ENCODE measurements at regions not wholly inside any gene's neighbourhood (a gene's known extent, or its start where the extent isn't known, plus 50 kb on each side); places are given as distances from the start of the nearest gene placed in this dataset.

- TF ChIP-seq, protein P1, sequence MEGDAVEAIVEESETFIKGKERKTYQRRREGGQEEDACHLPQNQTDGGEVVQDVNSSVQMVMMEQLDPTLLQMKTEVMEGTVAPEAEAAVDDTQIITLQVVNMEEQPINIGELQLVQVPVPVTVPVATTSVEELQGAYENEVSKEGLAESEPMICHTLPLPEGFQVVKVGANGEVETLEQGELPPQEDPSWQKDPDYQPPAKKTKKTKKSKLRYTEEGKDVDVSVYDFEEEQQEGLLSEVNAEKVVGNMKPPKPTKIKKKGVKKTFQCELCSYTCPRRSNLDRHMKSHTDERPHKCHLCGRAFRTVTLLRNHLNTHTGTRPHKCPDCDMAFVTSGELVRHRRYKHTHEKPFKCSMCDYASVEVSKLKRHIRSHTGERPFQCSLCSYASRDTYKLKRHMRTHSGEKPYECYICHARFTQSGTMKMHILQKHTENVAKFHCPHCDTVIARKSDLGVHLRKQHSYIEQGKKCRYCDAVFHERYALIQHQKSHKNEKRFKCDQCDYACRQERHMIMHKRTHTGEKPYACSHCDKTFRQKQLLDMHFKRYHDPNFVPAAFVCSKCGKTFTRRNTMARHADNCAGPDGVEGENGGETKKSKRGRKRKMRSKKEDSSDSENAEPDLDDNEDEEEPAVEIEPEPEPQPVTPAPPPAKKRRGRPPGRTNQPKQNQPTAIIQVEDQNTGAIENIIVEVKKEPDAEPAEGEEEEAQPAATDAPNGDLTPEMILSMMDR (IDR thresholded peaks at IDR 0.05 in 2 of 3, conservative IDR thresholded peaks at IDR 0.05 in 1 of 3; ENCODE audit: insufficient read depth in 2 of 3, low read depth in 1 of 3, low read length in 3 of 3) = no peak
- TF ChIP-seq ZBTB1 (CRISPR knock-in tag; IDR thresholded peaks at IDR 0.05; ENCODE audit: borderline replicate concordance, low read depth) (no peak), SMARCC2 (IDR thresholded peaks at IDR 0.05; ENCODE audit: low read depth) (no peak), ZNF324 (CRISPR knock-in tag; IDR thresholded peaks at IDR 0.05) (no peak), ZFP30 (CRISPR knock-in tag; IDR thresholded peaks at IDR 0.05; ENCODE audit: borderline replicate concordance) (no peak), EP300 (IDR thresholded peaks at IDR 0.05; ENCODE audit: low read length) (no peak), KDM2B (CRISPR knock-in tag; IDR thresholded peaks at IDR 0.05) (no peak), ZNF143 (CRISPR knock-in tag; IDR thresholded peaks at IDR 0.05) (no peak), TBP (optimal IDR thresholded peaks at IDR 0.05; ENCODE audit: low read depth, low read length) (no peak)
- TF ChIP-seq, protein P2, sequence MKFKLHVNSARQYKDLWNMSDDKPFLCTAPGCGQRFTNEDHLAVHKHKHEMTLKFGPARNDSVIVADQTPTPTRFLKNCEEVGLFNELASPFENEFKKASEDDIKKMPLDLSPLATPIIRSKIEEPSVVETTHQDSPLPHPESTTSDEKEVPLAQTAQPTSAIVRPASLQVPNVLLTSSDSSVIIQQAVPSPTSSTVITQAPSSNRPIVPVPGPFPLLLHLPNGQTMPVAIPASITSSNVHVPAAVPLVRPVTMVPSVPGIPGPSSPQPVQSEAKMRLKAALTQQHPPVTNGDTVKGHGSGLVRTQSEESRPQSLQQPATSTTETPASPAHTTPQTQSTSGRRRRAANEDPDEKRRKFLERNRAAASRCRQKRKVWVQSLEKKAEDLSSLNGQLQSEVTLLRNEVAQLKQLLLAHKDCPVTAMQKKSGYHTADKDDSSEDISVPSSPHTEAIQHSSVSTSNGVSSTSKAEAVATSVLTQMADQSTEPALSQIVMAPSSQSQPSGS (CRISPR knock-in tag; IDR thresholded peaks at IDR 0.05) = no peak
Observed at GRCh38 chr1:112146201-112146715, 156.8 kb upstream of the KCND3 start.

Data from K562 (cell line).